HG03565 (cell line): ENCODE measurements at regions not wholly inside any gene's neighbourhood (a gene's known extent, or its start where the extent isn't known, plus 50 kb on each side); places are given as distances from the start of the nearest gene placed in this dataset.

Experiments
- ATAC-seq: cut with Tn5 transposase; IDR thresholded peaks from one replicate; pipeline ENCODE4 v1.9.1; 2021; ENCODE audit warnings: mild to moderate bottlenecking, moderate library complexity; ENCODE audit not compliant: unreplicated experiment

- peak; percentile 41 for ATAC-seq
Measured at GRCh38 chr12:87280893-87281292, 748.3 kb downstream of the C12orf50 start.

GRCh38 chr12:87280356-87280755, 748.8 kb downstream of the C12orf50 start:
- peak; percentile 84 for ATAC-seq

- ATAC-seq: peak; percentile 72
Measured at GRCh38 chr12:87274594-87275245, 754.5 kb downstream of the C12orf50 start.

GRCh38 chr12:87272851-87273250, 756.4 kb downstream of the C12orf50 start:
- ATAC-seq: no peak

- no peak for ATAC-seq
Measured at GRCh38 chr12:87270919-87271318, 758.3 kb downstream of the C12orf50 start.

GRCh38 chr12:87266305-87266704, 762.9 kb downstream of the C12orf50 start:
- no peak for ATAC-seq

GRCh38 chr12:87259391-87259790, 769.8 kb downstream of the C12orf50 start:
- no peak for ATAC-seq

GRCh38 chr12:87254381-87255030, 774.7 kb downstream of the C12orf50 start:
- no peak for ATAC-seq

- ATAC-seq: no peak
Measured at GRCh38 chr12:87253157-87253556, 776.0 kb downstream of the C12orf50 start.

- ATAC-seq: no peak
Measured at GRCh38 chr12:87246726-87247125, 782.5 kb downstream of the C12orf50 start.

- ATAC-seq: no peak
Measured at GRCh38 chr12:87238466-87238865, 790.7 kb downstream of the C12orf50 start.

GRCh38 chr12:87234898-87235297, 794.3 kb downstream of the C12orf50 start:
- ATAC-seq: no peak

- no peak for ATAC-seq
Measured at GRCh38 chr12:87233671-87234070, 795.5 kb downstream of the C12orf50 start.

GRCh38 chr12:87231818-87232217, 797.4 kb downstream of the C12orf50 start:
- no peak for ATAC-seq

- ATAC-seq: no peak
Measured at GRCh38 chr12:87230441-87230840, 798.8 kb downstream of the C12orf50 start.

GRCh38 chr12:87227162-87227561, 802.0 kb downstream of the C12orf50 start:
- ATAC-seq: no peak

GRCh38 chr12:87217491-87217890, 811.7 kb downstream of the C12orf50 start:
- no peak for ATAC-seq

- ATAC-seq: no peak
Measured at GRCh38 chr12:87216436-87216835, 812.8 kb downstream of the C12orf50 start.

- no peak for ATAC-seq
Measured at GRCh38 chr12:87202189-87202588, 827.0 kb downstream of the C12orf50 start.

- no peak for ATAC-seq
Measured at GRCh38 chr12:87201598-87201997, 827.6 kb downstream of the C12orf50 start.

- ATAC-seq: no peak
Measured at GRCh38 chr12:87200289-87200979, 828.8 kb downstream of the C12orf50 start.

- ATAC-seq: no peak
Measured at GRCh38 chr12:87198181-87198580, 831.0 kb downstream of the C12orf50 start.
